ENCODE measurements at regions not wholly inside any gene's neighbourhood (a gene's known extent, or its start where the extent isn't known, plus 50 kb on each side); places are given as distances from the start of the nearest gene placed in this dataset.

DNA sequence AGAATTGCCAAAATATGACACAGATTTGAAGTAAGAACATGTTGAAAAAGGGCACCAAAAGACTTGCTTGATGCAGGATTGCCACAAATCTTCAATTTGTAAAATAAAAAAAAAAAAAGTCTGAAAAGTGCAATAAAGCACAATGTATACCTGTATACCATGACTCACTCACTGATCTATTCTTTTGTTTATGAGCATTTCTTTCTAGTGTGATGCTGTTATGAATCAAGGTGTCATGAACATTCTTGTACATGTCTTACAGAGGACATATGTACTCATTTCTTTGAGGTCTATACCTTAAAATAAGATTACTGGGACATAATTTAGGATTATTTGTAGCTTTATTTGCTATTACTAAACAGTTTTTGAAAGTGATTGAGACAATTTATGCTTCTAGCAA is 464.9 kb upstream of the RBMS3 start (continued):
- TF ChIP-seq EZH2phosphoT487 (IDR thresholded peaks at IDR 0.05; ENCODE audit: unreplicated experiment) (no peak), JUNB (IDR thresholded peaks at IDR 0.05; ENCODE audit: unreplicated experiment) (no peak), CREB1 (CRISPR knock-in tag; IDR thresholded peaks at IDR 0.05; ENCODE audit: low read depth) (no peak)
- TF ChIP-seq, protein P1, sequence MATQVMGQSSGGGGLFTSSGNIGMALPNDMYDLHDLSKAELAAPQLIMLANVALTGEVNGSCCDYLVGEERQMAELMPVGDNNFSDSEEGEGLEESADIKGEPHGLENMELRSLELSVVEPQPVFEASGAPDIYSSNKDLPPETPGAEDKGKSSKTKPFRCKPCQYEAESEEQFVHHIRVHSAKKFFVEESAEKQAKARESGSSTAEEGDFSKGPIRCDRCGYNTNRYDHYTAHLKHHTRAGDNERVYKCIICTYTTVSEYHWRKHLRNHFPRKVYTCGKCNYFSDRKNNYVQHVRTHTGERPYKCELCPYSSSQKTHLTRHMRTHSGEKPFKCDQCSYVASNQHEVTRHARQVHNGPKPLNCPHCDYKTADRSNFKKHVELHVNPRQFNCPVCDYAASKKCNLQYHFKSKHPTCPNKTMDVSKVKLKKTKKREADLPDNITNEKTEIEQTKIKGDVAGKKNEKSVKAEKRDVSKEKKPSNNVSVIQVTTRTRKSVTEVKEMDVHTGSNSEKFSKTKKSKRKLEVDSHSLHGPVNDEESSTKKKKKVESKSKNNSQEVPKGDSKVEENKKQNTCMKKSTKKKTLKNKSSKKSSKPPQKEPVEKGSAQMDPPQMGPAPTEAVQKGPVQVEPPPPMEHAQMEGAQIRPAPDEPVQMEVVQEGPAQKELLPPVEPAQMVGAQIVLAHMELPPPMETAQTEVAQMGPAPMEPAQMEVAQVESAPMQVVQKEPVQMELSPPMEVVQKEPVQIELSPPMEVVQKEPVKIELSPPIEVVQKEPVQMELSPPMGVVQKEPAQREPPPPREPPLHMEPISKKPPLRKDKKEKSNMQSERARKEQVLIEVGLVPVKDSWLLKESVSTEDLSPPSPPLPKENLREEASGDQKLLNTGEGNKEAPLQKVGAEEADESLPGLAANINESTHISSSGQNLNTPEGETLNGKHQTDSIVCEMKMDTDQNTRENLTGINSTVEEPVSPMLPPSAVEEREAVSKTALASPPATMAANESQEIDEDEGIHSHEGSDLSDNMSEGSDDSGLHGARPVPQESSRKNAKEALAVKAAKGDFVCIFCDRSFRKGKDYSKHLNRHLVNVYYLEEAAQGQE (IDR thresholded peaks at IDR 0.05; ENCODE audit: unreplicated experiment) = no peak

DNA sequence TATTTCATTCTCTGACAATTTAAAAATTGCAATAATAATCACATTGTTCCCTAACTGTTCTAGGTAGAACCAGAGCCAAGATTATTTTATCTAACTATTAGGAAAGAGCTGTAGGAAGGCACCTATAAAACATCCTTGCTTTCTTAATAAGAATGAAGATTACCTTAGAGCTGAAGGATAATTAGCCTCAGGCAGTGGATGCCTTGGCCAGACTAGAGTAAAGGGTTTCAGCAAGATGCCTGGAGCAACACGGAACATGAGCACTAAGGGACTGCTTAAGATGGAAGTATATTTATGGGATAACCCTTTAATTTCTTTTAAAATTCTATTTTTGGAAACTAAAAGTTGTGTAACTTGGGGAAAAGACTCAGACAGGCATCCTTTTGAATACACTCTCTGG is 456.6 kb upstream of the RBMS3 start:
- no peak overlapping the region for H2AFZ ChIP-seq
- H3K9me2 ChIP-seq (ENCODE audit: insufficient read depth) = no peaks in the 10 kb centered on the region
- no peak for ATAC-seq
- H3K36me3 Mint-ChIP-seq (ENCODE audit: low read depth) = no peaks in the 10 kb centered on the region
- H3F3A ChIP-seq (replicated peaks; ENCODE audit: low read depth) = no peaks in the 10 kb centered on the region
- H3K9me3 Mint-ChIP-seq = no peaks in the 10 kb centered on the region
- no peak overlapping the region for H3K27ac Mint-ChIP-seq
- no peaks in the 10 kb centered on the region for H3K36me3 ChIP-seq (ENCODE audit: insufficient read depth)
- no peaks in the 10 kb centered on the region for H3K27me3 ChIP-seq (ENCODE audit: insufficient read depth)
- H3K4me1 Mint-ChIP-seq = no peaks in the 10 kb centered on the region
- TF ChIP-seq, protein P2, sequence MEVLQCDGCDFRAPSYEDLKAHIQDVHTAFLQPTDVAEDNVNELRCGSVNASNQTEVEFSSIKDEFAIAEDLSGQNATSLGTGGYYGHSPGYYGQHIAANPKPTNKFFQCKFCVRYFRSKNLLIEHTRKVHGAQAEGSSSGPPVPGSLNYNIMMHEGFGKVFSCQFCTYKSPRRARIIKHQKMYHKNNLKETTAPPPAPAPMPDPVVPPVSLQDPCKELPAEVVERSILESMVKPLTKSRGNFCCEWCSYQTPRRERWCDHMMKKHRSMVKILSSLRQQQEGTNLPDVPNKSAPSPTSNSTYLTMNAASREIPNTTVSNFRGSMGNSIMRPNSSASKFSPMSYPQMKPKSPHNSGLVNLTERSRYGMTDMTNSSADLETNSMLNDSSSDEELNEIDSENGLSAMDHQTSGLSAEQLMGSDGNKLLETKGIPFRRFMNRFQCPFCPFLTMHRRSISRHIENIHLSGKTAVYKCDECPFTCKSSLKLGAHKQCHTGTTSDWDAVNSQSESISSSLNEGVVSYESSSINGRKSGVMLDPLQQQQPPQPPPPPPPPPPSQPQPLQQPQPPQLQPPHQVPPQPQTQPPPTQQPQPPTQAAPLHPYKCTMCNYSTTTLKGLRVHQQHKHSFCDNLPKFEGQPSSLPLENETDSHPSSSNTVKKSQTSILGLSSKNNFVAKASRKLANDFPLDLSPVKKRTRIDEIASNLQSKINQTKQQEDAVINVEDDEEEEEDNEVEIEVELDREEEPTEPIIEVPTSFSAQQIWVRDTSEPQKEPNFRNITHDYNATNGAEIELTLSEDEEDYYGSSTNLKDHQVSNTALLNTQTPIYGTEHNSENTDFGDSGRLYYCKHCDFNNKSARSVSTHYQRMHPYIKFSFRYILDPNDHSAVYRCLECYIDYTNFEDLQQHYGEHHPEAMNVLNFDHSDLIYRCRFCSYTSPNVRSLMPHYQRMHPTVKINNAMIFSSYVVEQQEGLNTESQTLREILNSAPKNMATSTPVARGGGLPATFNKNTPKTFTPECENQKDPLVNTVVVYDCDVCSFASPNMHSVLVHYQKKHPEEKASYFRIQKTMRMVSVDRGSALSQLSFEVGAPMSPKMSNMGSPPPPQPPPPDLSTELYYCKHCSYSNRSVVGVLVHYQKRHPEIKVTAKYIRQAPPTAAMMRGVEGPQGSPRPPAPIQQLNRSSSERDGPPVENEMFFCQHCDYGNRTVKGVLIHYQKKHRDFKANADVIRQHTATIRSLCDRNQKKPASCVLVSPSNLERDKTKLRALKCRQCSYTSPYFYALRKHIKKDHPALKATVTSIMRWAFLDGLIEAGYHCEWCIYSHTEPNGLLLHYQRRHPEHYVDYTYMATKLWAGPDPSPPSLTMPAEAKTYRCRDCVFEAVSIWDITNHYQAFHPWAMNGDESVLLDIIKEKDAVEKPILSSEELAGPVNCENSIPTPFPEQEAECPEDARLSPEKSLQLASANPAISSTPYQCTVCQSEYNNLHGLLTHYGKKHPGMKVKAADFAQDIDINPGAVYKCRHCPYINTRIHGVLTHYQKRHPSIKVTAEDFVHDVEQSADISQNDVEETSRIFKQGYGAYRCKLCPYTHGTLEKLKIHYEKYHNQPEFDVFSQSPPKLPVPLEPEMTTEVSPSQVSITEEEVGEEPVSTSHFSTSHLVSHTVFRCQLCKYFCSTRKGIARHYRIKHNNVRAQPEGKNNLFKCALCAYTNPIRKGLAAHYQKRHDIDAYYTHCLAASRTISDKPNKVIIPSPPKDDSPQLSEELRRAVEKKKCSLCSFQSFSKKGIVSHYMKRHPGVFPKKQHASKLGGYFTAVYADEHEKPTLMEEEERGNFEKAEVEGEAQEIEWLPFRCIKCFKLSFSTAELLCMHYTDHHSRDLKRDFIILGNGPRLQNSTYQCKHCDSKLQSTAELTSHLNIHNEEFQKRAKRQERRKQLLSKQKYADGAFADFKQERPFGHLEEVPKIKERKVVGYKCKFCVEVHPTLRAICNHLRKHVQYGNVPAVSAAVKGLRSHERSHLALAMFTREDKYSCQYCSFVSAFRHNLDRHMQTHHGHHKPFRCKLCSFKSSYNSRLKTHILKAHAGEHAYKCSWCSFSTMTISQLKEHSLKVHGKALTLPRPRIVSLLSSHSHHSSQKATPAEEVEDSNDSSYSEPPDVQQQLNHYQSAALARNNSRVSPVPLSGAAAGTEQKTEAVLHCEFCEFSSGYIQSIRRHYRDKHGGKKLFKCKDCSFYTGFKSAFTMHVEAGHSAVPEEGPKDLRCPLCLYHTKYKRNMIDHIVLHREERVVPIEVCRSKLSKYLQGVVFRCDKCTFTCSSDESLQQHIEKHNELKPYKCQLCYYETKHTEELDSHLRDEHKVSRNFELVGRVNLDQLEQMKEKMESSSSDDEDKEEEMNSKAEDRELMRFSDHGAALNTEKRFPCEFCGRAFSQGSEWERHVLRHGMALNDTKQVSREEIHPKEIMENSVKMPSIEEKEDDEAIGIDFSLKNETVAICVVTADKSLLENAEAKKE (CRISPR knock-in tag; IDR thresholded peaks at IDR 0.05) = no peak
- TF ChIP-seq, protein P3, sequence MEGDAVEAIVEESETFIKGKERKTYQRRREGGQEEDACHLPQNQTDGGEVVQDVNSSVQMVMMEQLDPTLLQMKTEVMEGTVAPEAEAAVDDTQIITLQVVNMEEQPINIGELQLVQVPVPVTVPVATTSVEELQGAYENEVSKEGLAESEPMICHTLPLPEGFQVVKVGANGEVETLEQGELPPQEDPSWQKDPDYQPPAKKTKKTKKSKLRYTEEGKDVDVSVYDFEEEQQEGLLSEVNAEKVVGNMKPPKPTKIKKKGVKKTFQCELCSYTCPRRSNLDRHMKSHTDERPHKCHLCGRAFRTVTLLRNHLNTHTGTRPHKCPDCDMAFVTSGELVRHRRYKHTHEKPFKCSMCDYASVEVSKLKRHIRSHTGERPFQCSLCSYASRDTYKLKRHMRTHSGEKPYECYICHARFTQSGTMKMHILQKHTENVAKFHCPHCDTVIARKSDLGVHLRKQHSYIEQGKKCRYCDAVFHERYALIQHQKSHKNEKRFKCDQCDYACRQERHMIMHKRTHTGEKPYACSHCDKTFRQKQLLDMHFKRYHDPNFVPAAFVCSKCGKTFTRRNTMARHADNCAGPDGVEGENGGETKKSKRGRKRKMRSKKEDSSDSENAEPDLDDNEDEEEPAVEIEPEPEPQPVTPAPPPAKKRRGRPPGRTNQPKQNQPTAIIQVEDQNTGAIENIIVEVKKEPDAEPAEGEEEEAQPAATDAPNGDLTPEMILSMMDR (conservative IDR thresholded peaks at IDR 0.05; ENCODE audit: low read depth in 2 of 2) = no peak
- TF ChIP-seq NANOG (IDR thresholded peaks at IDR 0.05; ENCODE audit: borderline replicate concordance) (no peak), STAT1 (IDR thresholded peaks at IDR 0.05; ENCODE audit: unreplicated experiment) (no peak), EZH2phosphoT487 (IDR thresholded peaks at IDR 0.05; ENCODE audit: unreplicated experiment) (no peak)
- H3K27ac ChIP-seq (ENCODE audit: low read depth) = no peak overlapping the region
- no peak overlapping the region for H3K4me3 ChIP-seq
- no peak overlapping the region for H3K4me2 ChIP-seq
- H3K27me3 Mint-ChIP-seq (ENCODE audit: insufficient read depth, low read depth, poor library complexity) = no peaks in the 10 kb centered on the region
- DNase-seq (ENCODE audit: low spot score) = no peak
- H3K4me1 ChIP-seq (ENCODE audit: insufficient read depth) = no peaks in the 10 kb centered on the region; the same call in 1 of the 2 replicates
- no peak overlapping the region for H3K4me3 Mint-ChIP-seq
- H4K20me1 ChIP-seq (replicated peaks; ENCODE audit: insufficient read depth) = no peaks in the 10 kb centered on the region
- H3K79me2 ChIP-seq (replicated peaks; ENCODE audit: insufficient read depth) = no peaks in the 10 kb centered on the region
